Stimulated activated CD8-positive, alpha-beta memory T cell treated with anti-CD3 and anti-CD28 coated beads, Interleukin-2, amount 100 ng/mL, for 48 hours (primary cell): ENCODE measurements at regions not wholly inside any gene's neighbourhood (a gene's known extent, or its start where the extent isn't known, plus 50 kb on each side); places are given as distances from the start of the nearest gene placed in this dataset.

Experiments used
- DNase-seq, 2 donors: peaks; one replicate each; pipeline ENCODE4 v3.0.0-alpha.2; 2020; ENCODE audit warnings: low read depth in 2 of 2

DNA sequence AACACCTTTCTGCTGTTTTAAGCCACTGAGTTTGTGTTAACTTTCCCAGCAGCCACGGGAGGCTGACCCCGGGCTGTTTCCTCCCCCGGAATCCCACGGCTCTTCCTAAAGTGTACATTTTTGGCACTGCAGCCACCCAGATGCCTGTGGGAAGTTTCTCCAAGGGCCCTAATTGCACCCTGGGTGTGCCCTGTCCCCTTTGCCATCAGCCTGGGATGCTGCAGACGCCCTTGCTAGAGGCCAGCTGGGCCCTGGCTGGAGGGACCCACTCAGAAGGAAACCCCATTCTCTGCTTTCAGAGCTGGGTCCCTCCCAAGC is 883.3 kb downstream of the BRD1 start:
- DNase-seq: no peak

DNA sequence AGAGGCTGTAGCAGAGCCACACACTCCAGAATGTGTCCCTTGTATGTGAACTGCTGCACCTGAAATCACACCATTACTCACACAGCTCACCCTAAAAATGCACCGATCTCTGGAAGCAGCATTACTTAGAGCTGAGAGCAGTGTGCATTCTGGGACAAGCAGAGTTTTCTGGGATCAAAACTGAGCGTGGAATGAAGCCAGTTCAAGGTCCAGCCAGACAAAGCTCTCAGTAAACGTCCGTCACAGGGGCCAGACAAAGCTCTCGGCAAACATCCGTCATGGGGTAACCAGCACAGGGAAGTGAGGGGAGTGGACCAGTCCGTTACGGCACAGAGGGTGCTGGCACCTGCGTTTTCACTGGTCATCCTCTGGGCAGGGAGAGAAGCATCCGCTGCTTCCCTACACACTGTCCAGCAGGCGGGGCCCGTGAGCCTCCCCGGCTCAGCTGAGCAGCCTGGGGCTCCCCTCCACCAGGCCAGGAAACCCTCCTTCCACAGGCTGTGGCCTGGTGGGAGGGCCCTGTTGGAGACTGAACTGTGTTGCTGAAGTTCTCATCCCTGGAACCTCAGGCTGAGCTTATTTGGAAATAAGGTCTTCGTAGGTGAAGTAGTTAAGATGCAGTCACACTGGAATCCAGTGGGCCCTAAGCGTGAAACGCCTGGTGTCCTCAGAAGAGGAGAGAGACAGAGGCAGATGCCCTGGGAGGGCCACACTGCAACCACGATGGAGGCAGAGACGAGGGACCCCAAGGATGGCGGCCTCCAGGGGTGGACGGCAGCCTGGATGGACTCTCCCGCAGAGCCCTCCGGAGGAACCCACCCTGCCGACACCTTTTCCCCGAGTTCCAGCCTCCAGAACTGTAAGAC is 883.9 kb downstream of the BRD1 start:
- no peak for DNase-seq

DNA sequence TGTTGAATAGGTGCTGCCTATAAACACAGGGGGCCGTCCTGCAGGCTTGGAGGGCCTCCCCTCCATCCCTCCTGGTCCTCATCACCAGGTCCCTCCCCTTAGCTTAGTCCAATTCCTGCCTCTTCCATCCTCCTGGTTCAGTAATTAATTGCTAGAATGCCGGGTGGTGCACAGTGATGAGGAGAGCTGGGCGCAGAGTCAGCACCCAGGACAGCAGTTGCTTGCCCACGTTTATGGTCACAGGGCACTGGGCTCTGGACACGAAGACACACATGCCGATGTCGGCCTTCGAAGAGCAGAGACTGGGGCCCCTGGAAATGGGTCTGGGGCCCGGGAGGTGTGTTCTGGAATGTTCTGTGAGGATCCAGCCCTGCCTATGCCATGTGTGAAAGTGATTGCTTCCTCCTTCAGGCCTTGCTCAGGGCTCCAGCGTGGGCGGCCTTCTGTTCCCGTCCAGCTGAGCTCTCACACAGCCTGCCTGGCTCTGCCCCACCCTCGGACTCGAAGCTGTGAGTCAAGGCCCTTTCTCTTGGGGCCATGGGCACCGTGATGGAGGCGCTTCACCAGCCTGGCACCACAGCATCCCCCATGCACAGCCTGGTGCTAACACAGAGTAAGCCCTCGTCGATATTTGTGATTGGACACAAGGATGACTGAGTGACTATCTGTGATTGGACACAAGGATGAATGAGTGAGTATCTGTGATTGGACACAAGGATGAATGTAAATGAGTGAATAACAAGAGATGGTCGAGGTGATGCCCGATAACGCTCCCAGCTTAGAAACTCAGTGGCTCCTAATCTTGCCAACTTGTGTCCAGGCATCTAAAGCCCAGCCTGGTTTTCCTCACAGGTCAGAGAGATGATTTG is 884.7 kb downstream of the BRD1 start:
- no peak for DNase-seq

DNA sequence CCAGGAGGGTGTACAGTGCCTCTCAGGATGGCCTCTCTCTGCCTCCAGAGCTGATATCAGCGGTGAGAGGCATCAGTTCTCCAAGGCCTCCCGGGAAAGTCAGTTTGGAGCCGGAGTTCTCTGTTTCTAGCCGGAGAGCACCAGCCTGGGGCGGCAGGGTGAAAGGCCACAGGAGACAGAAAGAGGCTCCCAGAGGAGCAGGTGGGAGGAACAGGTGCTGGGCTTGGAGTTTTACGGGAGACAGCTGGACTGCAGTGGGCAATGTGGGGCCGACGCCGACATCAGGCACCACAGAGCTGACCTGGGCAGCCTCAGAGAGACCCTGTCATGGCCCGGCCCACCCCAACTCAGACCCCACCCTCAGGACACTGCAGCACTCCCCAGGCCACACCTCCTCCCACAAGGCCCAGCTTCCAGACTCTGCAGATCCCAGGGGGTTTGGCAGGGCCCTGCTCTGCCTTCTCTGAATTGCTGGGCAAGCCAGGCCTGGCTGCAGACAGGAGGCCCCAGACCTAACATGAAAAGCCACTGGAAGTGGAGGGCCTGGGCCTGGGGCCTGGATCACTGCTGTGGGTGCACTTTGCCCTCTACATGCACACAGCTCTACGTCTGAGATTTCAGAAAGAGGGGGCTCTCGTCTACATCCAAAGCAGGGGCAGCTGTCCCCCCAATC is 885.6 kb downstream of the BRD1 start:
- no peak for DNase-seq

DNA sequence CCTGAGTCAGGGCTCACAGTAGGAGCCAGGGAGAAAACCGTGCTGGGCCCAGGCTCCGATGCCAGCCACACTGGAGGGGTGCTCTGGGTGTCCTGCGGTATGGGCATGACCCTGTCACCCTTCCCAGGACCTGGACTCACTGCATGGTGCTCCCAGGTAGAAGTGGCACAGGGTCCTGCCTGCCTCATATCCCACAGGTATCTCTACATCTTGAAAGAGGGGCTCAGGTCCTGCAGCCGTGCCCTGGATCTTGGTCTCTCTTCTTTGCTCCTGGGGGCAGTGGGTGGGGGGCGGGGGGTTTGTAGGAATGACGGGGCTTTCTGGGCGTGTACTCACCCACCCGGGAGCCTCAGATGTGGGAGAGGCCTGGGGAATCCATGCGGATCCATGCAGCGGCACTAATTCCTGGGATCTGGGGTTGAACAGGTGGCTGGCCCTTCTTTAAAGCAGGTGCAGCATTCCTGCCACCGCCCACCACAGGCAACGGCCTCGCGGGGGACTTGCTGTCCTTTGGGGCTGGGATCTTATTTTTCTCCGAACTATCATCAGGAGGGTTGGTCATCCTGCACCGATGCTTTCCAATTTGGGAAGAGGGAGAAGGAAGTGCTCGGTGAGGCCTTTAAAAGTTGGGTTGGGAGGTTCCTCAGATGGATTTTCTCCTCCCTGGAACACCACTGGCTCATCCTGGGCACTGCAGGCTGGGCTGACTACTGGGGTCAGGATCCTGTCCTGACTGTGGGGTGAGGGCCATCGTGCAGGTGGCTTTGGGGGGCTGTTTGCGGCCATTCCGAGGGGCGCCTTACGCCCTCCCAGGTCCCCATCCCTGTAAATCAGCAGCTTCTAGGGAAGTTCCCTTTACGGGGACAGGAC is 886.4 kb downstream of the BRD1 start:
- DNase-seq: no peak

DNA sequence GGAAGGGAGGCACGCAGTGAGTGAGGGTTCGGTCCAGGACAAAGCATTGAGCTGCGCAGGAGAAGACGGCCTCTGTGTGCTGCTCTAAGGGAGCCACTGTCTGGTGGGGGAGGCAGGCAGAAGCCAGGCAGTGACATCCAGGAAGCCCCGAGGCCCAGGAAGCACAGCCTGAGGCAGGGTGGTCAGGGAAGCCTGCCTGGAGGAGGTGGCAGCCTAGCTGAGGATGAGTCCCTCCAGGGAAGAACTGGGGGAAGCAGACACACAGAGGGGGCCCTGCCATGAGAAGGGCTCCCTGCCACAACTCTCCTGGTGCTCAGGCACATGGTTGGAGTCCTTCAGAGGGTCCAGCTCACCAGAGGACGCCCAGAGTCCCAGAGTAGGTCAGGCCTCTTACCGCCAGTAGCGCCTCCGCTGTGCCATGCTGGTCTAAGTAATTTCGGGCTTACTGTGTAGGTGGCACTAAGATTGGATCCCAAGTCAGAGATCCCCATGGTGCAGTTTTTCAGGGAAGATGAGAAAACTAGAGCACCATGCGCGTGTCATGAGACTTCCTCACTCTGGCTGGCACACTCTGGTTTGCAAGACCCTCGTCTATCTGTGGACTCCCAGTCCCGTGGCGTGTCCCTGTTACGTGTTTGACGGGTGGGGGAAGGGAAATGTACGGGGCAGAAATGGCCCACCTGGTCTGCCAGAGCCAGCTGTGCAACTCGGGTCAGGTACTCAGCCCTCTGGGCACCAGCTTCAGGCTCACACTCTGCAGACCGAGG is 887.2 kb downstream of the BRD1 start:
- no peak for DNase-seq

DNA sequence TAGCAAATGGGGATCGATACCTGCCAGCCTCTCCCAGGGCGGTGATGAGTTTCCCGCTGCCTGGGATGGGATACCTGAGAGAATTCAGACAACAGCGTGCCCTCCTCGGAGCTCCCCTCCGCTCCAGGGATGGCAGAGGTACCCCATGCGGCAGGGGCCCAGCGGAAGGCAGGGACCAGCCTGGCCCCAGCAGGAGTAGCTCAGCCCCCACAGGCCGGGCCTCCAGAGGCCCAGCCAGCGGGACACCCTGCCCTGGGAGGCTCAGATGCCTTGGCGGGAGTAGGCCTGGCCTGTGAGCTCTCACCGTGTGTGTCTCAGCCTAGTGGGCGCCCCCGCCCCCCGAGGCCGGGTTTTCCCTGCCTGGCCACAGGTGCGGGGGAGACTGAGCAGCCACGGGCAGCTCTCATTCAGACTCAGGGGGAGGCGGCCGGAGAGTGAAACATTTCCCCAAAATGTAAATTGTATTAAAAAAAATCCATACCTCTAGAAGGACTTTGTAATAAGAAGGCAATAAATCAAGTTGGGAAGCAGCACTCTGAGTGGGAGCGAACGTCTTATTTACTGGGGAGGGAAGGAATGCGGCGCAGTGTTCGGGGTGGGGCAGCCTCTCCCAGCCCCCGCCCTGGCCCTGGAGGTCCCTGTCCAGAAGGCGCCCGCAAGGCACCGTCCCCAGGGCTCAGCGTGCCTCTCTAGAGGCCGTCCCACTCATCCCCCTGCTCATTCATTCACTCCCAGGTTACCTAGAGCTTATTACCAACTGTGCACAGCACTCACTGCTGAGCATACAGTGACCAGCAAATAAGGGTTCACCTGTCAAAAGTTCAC is 888.0 kb downstream of the BRD1 start:
- DNase-seq: no peak

DNA sequence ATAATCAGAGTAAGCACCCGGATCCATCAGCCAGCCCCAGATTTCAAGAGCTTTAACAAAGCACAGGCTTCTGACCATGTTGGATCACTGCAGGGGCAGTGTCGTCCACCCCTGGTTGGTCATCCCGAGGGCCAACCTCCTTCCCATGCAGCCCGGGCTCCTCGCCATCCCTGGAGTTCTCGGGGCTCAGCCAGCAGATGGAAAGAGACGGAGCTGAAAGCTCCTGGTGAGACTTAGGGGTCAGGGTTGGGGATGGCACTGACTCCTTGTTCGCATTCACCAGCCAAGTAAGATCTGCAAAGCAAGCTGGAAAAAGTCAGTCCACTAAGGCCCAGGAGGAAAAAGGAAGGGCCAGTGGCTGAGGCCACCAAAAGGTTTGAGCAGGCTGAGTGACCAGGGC is 888.9 kb downstream of the BRD1 start:
- no peak for DNase-seq

DNA sequence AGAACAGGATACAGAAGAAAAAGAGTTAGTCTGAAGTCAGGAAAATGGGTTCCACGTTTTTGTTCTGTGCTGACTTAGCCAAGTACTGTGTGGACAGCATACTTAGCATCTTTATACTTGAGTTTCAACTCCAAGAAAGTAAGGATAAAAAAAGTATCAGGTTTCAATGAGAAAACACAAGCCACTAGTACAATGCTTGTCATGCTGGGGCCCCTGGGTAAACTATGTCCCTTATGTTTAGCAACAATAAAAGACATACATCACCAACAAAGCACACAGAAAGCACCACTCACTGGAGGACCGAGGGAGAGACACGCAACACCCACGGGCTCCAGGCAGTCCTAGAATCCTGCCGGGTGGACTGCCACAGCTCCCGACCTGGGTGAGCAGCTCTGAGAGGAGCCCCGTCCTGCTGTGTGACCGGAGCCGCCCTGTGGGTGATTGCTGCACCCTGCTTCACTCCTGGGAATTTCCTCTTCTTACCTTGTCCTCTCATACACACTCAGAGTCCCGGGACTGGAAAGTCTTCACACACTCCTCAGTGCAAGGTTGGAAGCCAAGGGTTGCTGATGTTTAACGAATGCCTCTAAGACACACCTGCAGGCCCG is 890.5 kb downstream of the BRD1 start:
- DNase-seq: no peak

DNA sequence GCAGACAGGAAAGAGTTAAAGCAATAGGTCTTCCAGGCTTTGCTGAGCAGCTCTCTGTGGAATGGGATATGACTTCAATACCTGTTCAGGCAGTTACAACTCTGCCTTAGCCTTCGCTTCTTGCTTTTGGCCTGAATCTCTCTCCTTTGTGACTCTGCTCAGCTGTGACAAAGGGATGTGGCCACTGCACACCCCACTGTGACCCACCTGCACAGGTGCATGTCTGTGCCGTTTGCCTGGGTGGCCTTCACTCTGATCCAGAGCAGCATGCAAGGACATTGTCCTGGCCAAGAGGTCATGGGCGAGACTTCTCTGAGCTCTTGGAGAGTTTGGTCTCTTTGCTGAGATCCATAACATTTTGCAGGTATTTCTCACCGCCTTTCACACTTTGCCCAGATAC is 891.3 kb downstream of the BRD1 start:
- no peak for DNase-seq

DNA sequence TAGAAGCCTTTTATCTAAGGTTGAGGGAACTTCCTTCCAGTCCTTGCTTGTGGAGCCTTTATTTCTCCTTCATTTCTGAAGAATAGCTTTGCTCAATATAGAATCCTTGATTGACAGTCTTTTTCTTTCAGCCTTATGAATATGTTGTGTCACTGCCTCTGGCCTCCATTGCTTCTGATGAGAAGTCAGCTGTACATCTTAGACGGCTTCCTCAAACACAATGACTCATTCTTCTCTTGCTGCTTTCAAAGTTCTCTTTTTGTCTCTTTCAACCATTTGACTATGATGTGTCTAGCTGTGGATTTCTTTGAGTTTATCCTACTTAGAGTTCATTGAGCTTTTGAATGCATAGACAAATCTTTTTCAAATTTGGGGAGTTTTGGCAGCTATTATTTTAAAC is 893.2 kb downstream of the BRD1 start:
- no peak for DNase-seq

DNA sequence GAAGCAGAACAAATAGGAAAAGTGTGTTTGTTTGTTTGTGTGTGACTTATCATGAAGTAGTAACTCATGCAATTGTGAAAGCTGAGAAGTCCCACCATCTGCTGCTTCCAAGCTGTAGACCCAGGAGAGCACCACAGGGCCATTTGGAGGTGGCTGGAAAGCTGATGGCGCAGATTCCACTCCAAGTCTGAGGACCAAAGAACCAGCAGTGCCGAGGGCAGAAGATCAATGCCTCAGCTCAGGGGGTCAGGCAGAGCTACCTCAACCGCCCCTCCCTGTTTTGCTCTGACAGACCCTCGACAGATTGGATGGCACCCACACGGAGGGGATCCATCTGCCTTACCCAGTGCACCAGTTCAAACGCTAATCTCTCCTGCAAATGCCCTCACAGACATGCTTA is 896.2 kb downstream of the BRD1 start:
- no peak for DNase-seq

DNA sequence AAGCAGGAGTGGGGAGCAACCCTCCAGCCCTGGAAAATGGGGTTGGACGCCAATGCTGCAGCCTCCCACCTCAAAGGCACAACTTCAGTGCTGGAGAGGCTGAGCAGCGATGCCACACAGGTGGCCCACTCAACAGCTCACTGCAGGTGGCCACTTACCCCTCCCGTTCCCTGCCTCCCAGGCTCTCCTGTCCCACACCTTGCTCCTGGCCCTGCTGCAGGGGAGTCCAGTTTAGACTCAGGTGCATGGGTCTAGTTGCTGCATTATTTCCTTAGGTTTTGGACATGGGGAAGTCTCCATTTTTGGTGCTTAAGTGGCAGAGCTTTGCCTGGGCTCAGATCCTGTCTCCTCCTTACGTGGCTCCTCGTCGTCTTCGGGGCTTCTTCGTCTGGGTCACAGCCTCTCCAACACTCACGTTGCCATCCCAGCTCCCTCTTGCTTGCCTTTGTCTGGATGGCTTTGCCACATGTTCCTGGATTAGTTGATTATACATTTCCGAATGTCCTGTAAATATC is 898.3 kb downstream of the BRD1 start:
- no peak for DNase-seq

DNA sequence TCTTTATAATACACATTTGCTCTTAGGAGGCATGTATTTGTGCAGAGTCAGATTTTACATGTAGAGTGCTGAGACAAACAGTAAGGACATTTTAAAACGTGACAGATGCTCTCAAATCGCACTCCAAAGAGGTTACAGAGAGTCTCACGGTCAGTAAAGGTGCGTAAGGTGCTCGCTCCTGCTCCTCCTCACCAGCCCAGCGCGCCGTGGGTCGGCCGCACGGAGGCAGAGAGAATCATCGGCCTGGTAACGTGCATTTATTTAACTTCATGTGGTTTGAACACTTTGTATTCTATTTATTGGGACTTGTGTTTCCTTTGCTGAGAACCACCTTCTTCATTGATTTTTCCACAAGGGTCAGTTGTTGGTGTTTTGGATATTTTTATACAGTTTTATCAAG is 900.1 kb downstream of the BRD1 start:
- no peak for DNase-seq

DNA sequence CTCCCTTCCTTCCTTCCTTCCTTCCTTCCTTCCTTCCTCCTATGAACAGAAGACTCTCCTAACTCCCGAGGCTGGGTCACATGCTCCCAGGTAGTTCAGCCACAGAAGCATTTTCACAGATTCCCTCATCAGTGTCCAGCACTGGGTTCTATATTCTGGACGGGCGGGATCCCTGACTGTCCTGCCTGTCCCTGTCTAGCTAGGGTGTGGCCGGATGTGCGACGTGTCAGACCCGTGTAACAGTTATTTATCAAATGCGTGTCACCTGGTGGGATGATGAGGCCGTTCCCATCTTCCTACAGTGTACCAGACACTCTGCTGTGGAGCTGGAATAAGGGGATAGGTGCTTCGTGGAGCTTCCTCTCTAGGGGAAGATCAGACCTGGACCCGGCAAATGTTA is 901.0 kb downstream of the BRD1 start:
- no peak for DNase-seq

DNA sequence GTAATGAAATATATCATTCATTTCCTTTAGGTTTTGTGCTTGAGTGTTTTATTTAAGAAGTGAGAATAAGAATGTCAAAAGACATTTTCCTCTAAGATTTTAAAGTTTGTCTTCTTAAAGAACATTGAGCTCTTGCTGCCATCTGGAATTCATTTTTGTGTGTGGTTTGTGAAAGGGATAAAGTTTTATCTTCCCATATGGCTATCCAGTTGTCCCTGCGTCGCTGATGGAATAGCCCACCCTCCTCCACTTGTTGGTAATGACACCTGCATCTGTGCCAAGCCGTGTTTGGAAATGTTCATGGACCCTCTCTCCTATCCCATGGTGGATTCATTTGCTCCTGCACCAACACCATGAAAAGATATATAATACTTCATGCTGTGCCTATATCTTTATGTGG is 901.5 kb downstream of the BRD1 start:
- DNase-seq: no peak

DNA sequence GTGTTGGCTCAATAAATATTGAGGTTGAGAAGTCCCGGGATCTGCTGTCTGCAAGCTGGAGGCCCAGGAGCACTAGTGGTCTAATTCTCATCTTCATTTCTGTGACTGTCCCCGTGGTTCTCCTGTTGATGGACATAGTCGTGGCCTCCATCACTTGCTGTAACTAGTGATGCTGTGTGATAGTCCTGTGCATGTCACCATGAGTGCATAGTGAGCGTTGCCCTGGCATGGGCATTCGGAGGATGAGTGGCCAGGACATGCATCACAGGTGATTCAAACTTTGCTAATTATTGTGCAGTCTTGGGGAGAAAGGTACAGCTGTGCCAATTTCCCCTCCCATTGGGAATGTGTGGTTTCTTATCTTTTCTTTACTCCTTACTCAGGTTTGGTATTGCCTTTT is 902.2 kb downstream of the BRD1 start:
- no peak for DNase-seq

DNA sequence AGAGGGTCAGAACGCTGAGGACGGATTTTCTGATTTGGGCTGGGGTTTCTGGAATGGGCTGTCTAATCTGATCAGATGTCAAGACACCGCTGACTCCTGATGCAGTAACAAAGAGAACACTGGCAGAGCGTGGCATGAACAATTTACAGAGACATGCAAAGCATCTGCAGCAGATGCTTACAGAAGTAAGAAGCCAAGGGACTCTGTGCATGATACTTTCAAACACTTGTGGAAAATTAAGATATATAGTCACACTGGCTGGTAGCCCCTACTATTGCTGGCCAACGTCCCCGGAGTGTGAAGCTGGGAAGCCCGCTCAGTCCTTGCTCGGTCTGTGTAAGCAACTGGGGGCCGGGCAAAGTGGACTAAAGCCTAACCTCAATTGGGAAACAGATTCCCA is 903.7 kb downstream of the BRD1 start:
- no peak for DNase-seq

DNA sequence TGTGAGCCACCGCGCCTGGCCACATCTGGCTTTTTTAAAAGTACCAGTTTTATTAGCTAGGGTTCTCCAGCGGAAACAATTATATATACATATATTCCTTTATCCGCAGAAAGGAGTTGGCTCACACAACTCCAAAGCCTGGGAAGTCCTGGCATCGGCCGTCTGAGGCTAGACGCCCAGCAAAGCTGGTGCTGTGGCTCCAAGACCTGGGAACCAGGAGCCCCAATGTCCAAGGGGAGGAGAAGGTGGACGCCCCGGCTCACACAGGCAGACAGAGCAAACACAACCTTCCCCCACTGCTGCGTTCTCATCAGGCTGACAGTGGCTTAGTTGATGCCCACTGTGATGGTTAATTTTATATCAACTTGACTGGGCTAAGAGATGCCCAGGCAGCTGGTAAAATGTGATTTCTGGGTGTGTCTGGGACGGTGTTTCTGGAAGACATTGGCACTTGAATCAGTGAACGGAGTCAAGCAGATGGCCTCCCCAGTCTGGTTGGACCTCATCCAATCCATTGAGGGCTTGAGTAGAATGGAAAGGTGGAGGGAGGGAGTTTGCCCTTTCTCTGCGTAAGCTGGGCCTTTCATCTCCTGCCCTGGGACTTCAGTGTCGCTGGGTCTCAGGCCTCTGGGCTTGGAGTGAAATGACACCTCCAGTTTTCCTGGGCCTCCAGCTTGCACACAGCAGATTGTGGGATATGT is 904.4 kb downstream of the BRD1 start:
- DNase-seq: no peak
